H1 (cell line): ENCODE measurements at regions not wholly inside any gene's neighbourhood (a gene's known extent, or its start where the extent isn't known, plus 50 kb on each side); places are given as distances from the start of the nearest gene placed in this dataset.

Experiments
- CTCF ChIA-PET: fragments of 300-600 bp; sonication (Branson Sonifier 250); formaldehyde crosslinking; loops from one replicate; lab custom pipeline; 2021; ENCODE audit not compliant: partially characterized antibody; lab: Charles Lee
- POLR2A ChIA-PET: fragments of 300-600 bp; sonication (Branson Sonifier 250); formaldehyde crosslinking; loops from one replicate; lab custom pipeline; 2021; ENCODE audit warnings: inconsistent platforms; ENCODE audit not compliant: partially characterized antibody; lab: Charles Lee
- DNase-seq, 2 experiments: peaks; one replicate each; pipeline versions ENCODE4 v3.0.0 to v3.0.0-alpha.2; 2010 to 2022; ENCODE audit warnings: low spot score in 2 of 2, low read depth in 1 of 2, mixed read lengths in 1 of 2
- FAIRE-seq: peaks from 2 replicates; lab custom pipeline; 2011; peaks lifted over from hg19 to GRCh38; lab: Jason Lieb, UNC
- H2AFZ ChIP-seq: 2 replicates; pipeline ENCODE4 v1.8.1; 2012; ENCODE audit warnings: low read length, inconsistent platforms
- H2AK5ac ChIP-seq: 2 replicates; pipeline ENCODE4 v1.6.1; 2013; ENCODE audit warnings: low read depth, low read length
- H2BK120ac ChIP-seq: replicated peaks from 2 replicates; pipeline ENCODE3; 2013; ENCODE audit warnings: low read depth, low read length, inconsistent platforms
- H2BK12ac ChIP-seq: 2 replicates; pipeline ENCODE4 v1.6.1; 2013; ENCODE audit warnings: low read depth, low read length
- H2BK15ac ChIP-seq: 2 replicates; pipeline ENCODE4 v1.6.1; 2013; ENCODE audit warnings: low read length
- H2BK20ac ChIP-seq: 2 replicates; pipeline ENCODE4 v1.6.1; 2013; ENCODE audit warnings: low read length
- H2BK5ac ChIP-seq: 2 replicates; pipeline ENCODE4 v1.6.1; 2013; ENCODE audit warnings: low read depth, low read length
- H3K14ac ChIP-seq: 2 replicates; pipeline ENCODE4 v1.6.1; 2013; ENCODE audit warnings: inconsistent platforms; ENCODE audit not compliant: insufficient read length
- H3K18ac ChIP-seq: 2 replicates; pipeline ENCODE4 v1.6.1; 2013; ENCODE audit warnings: low read length; ENCODE audit errors: extremely low read depth
- H3K23ac ChIP-seq: 2 replicates; pipeline ENCODE4 v1.6.1; 2013; ENCODE audit warnings: inconsistent platforms; ENCODE audit not compliant: insufficient read length
- H3K23me2 ChIP-seq: 2 replicates; pipeline ENCODE4 v1.6.1; 2013; ENCODE audit warnings: low read depth, low read length
- H3K27ac ChIP-seq: 2 replicates; pipeline ENCODE4 v1.6.1; 2011; ENCODE audit warnings: low read depth, low read length, inconsistent platforms
- H3K27me3 ChIP-seq, 4 experiments: replicated peaks in 1 of 4; 1 replicate in 1 of 4; 2 replicates in 3 of 4; pipeline versions ENCODE4 v1.6.1 to v1.8.1; 2011 to 2013; ENCODE audit warnings: low read length in 3 of 4, mild to moderate bottlenecking in 3 of 4, inconsistent platforms in 2 of 4, mixed read lengths in 2 of 4, moderate library complexity in 1 of 4; ENCODE audit not compliant: control insufficient read depth in 3 of 4, insufficient read depth in 3 of 4; ENCODE audit errors: extremely low read depth in 1 of 4
- H3K36me3 ChIP-seq, 4 experiments: 2 replicates each; pipeline versions ENCODE4 v1.6.1 to v1.8.1; 2011 to 2013; ENCODE audit warnings: mild to moderate bottlenecking in 4 of 4, low read length in 3 of 4, moderate library complexity in 2 of 4, control low read depth in 1 of 4, inconsistent platforms in 1 of 4; ENCODE audit not compliant: insufficient read depth in 4 of 4, control insufficient read depth in 2 of 4
- H3K4ac ChIP-seq: replicated peaks from 2 replicates; pipeline ENCODE3; 2013; ENCODE audit warnings: low read length, low read depth, mixed read lengths, inconsistent platforms; ENCODE audit not compliant: insufficient read length
- H3K4me1 ChIP-seq, 4 experiments: replicated peaks in 1 of 4; 1 replicate in 1 of 4; 2 replicates in 3 of 4; pipeline versions ENCODE4 v1.6.1 to v1.8.1; 2011 to 2013; ENCODE audit warnings: low read length in 3 of 4, inconsistent platforms in 2 of 4, mixed read lengths in 1 of 4; ENCODE audit not compliant: insufficient read depth in 4 of 4, control insufficient read depth in 3 of 4
- H3K4me2 ChIP-seq, 2 experiments: 2 replicates each; pipeline versions ENCODE4 v1.6.1 to v1.8.1; 2011 to 2013; ENCODE audit warnings: low read depth in 2 of 2, low read length in 2 of 2, control low read depth in 1 of 2, inconsistent platforms in 1 of 2, mild to moderate bottlenecking in 1 of 2; ENCODE audit not compliant: insufficient read depth in 1 of 2
- H3K4me3 ChIP-seq, 4 experiments: fragments of 200-600, 300-600 bp in 1 of 4; sonication (generic), shearing (Covaris generic), sonication (Bioruptor Twin) in 1 of 4; 2 replicates each; pipeline versions ENCODE4 v1.5.1 to v1.8.1; 2011 to 2016; ENCODE audit warnings: low read length in 4 of 4, low read depth in 3 of 4, control low read depth in 2 of 4, inconsistent platforms in 2 of 4, mild to moderate bottlenecking in 2 of 4, mixed read lengths in 1 of 4, moderate library complexity in 1 of 4; ENCODE audit not compliant: insufficient read depth in 2 of 4; ENCODE audit errors: extremely low read depth in 1 of 4
- H3K56ac ChIP-seq: replicated peaks from 2 replicates; pipeline ENCODE3; 2013; ENCODE audit warnings: low read depth, mild to moderate bottlenecking, mixed read lengths, low read length, inconsistent platforms; ENCODE audit not compliant: insufficient read length
- H3K79me1 ChIP-seq: 2 replicates; pipeline ENCODE4 v1.6.1; 2013; ENCODE audit warnings: low read depth, low read length, control low read depth
- H3K79me2 ChIP-seq, 2 experiments: 2 replicates each; pipeline versions ENCODE4 v1.6.1 to v1.8.1; 2012 to 2013; ENCODE audit warnings: low read length in 2 of 2, mild to moderate bottlenecking in 2 of 2, inconsistent platforms in 1 of 2; ENCODE audit not compliant: insufficient read depth in 2 of 2, control insufficient read depth in 1 of 2
- H3K9ac ChIP-seq, 4 experiments: replicated peaks in 1 of 4; 1 replicate in 1 of 4; 2 replicates in 3 of 4; pipeline versions ENCODE4 v1.6.1 to v1.8.1; 2011 to 2013; ENCODE audit warnings: low read depth in 3 of 4, low read length in 3 of 4, control low read depth in 2 of 4, mild to moderate bottlenecking in 2 of 4, moderate library complexity in 2 of 4, inconsistent platforms in 1 of 4; ENCODE audit errors: extremely low read depth in 1 of 4
- H3K9me3 ChIP-seq, 2 experiments: 2 replicates each; pipeline versions ENCODE4 v1.6.1 to v1.8.1; 2012 to 2013; ENCODE audit warnings: mild to moderate bottlenecking in 2 of 2, moderate library complexity in 2 of 2, control low read depth in 1 of 2, inconsistent platforms in 1 of 2, low read depth in 1 of 2, low read length in 1 of 2, mixed read lengths in 1 of 2; ENCODE audit not compliant: insufficient read depth in 2 of 2
- H4K20me1 ChIP-seq, 2 experiments: replicated peaks in 1 of 2; 2 replicates each; pipeline versions ENCODE3 to v1.8.1; 2011 to 2013; ENCODE audit warnings: inconsistent platforms in 2 of 2, low read length in 2 of 2, mild to moderate bottlenecking in 1 of 2; ENCODE audit not compliant: insufficient read depth in 2 of 2, control insufficient read depth in 1 of 2
- H4K5ac ChIP-seq: 2 replicates; pipeline ENCODE4 v1.6.1; 2013; ENCODE audit warnings: low read length, low read depth, mixed read lengths, inconsistent platforms; ENCODE audit not compliant: insufficient read length
- H4K8ac ChIP-seq: 2 replicates; pipeline ENCODE4 v1.8.0; 2013; ENCODE audit warnings: mild to moderate bottlenecking, moderate library complexity, low read length, inconsistent platforms; ENCODE audit not compliant: insufficient read depth; ENCODE audit errors: extremely low read depth
- H4K91ac ChIP-seq: replicated peaks from 2 replicates; pipeline ENCODE3; 2013; ENCODE audit warnings: low read length, mixed read lengths, inconsistent platforms; ENCODE audit not compliant: insufficient read length
- CBX8 ChIP-seq: fragments of 300-800, 300-1000 bp; sonication (generic); IDR thresholded peaks from 2 replicates; pipeline ENCODE4 v1.7.1; 2016; ENCODE audit warnings: low read depth, low read length, borderline replicate concordance
- HDAC6 ChIP-seq: IDR thresholded peaks from one replicate; pipeline ENCODE4 v1.7.1; 2012; ENCODE audit warnings: low read depth, mild to moderate bottlenecking, inconsistent platforms, low read length, moderate library complexity
- KDM4A ChIP-seq: IDR thresholded peaks from one replicate; pipeline ENCODE4 v1.7.1; 2012; ENCODE audit warnings: low read depth, mild to moderate bottlenecking, moderate library complexity, low read length, inconsistent platforms; ENCODE audit not compliant: severe bottlenecking
- KDM5A ChIP-seq: fragments of 200-600 bp; IDR thresholded peaks from 2 replicates; pipeline ENCODE4 v1.7.1; 2012; ENCODE audit warnings: mild to moderate bottlenecking, low read length, inconsistent platforms, mixed read lengths
- TAF7 ChIP-seq: optimal IDR thresholded peaks from 2 replicates; pipeline ENCODE3; 2011; ENCODE audit warnings: low read depth, mild to moderate bottlenecking, inconsistent platforms, low read length, moderate library complexity, borderline replicate concordance
- TEAD4 ChIP-seq: IDR thresholded peaks from 2 replicates; pipeline ENCODE4 v1.6.1; 2012; ENCODE audit warnings: low read depth, low read length, inconsistent platforms, mixed read lengths
- WGBS, 2 experiments: shearing (Covaris generic) in 1 of 2; methylation state at CpG; one replicate each; pipeline versions ENCODE4 v1.1.6 to v1.1.7; 2013 to 2015; ENCODE audit warnings: low lambda C conversion rate in 2 of 2, mixed read lengths in 2 of 2, inconsistent platforms in 1 of 2, low coverage in 1 of 2, missing lambda C conversion rate in 1 of 2; ENCODE audit not compliant: insufficient replicate concordance in 2 of 2, insufficient coverage in 1 of 2, insufficient read length in 1 of 2; ENCODE audit errors: extremely low coverage in 1 of 2, missing lambda C conversion rate in 1 of 2; 5-methylcytosine and 5-hydroxymethylcytosine counted together

- Histone ChIP-seq H3K4ac (no peak overlapping the region), H4K20me1 (no peaks in the 10 kb centered on the region), H2AK5ac (no peak overlapping the region; the same call in 1 of the 2 replicates), H2BK120ac (no peak overlapping the region), H3K79me2 (no peaks in the 10 kb centered on the region), H3K4me2 (no peak overlapping the region), H3K4me1 (peaks cover 0 to 5% (median 0%) of the 10 kb centered on the region in 4 experiments; a peak in 3 of 7 replicates), H3K27ac (peak overlapping the region; percentile 55; the same call in 1 of the 2 replicates), H3K79me1 (no peaks in the 10 kb centered on the region), H3K23me2 (no peaks in the 10 kb centered on the region), H3K9me3 (no peaks in the 10 kb centered on the region), H4K5ac (no peak overlapping the region), H3K14ac (no peak overlapping the region), H4K8ac (no peak overlapping the region), H3K4me3 (no peak overlapping the region), H3K27me3 (no peaks in the 10 kb centered on the region), H3K18ac (no peak overlapping the region), H3K23ac (no peak overlapping the region), H2AFZ (no peak overlapping the region), H2BK20ac (no peak overlapping the region), H3K56ac (no peak overlapping the region), H4K91ac (no peak overlapping the region), H2BK12ac (no peak overlapping the region; the same call in 1 of the 2 replicates), H2BK5ac (peak overlapping the region; percentile 13; the same call in 1 of the 2 replicates), H2BK15ac (no peak overlapping the region), H3K36me3 (no peaks in the 10 kb centered on the region), H3K9ac (no peak overlapping the region)
- POLR2A ChIA-PET, result no interaction called here
- TF ChIP-seq TEAD4 (peak; percentile 47; the same call in 1 of the 2 replicates), KDM5A (no peak), TAF7 (no peak), HDAC6 (no peak), CBX8 (no peak), KDM4A (no peak)
- no peak for FAIRE-seq
- DNase-seq, result no peak
- CTCF ChIA-PET, result interaction anchor here (0.6 to 1.2 kb wide), 2 partner anchors 26 to 192 kb away, joined by 3 read pairs; no protein-coding TSS in a partner anchor
- 90% methylated on average over 6 of the region's 6 CpGs; no CpG with 5 or more reads in 1 of the 2 experiments for WGBS, 2 experiments
These were observed 252.4 kb downstream of the FSIP2 start for GRCh38 chr2:185990861-185991525.
